ENCODE measurements at regions not wholly inside any gene's neighbourhood (a gene's known extent, or its start where the extent isn't known, plus 50 kb on each side); places are given as distances from the start of the nearest gene placed in this dataset.

DNA sequence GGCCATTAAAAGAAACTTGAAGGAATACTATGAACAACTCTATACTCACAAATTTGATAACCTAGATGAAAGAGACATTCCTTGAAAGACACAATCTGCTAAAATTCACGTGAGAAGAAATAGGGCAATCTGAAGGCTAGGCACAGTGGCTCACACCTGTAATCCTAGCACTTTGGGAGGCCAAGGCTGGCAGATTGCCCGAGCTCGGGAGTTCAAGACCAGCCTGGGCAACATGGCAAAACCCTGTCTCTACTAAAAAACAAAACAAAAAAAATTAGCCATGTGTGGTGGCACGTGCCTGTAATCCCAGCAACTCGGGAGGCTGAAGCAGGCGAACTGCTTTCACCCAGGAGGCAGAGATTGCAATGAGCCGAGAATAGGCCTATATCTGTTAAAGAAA is 104.8 kb downstream of the HES1 start:
- no peaks in the 10 kb centered on the region for H3K36me3 ChIP-seq (replicated peaks; ENCODE audit: low read depth, low read length)

DNA sequence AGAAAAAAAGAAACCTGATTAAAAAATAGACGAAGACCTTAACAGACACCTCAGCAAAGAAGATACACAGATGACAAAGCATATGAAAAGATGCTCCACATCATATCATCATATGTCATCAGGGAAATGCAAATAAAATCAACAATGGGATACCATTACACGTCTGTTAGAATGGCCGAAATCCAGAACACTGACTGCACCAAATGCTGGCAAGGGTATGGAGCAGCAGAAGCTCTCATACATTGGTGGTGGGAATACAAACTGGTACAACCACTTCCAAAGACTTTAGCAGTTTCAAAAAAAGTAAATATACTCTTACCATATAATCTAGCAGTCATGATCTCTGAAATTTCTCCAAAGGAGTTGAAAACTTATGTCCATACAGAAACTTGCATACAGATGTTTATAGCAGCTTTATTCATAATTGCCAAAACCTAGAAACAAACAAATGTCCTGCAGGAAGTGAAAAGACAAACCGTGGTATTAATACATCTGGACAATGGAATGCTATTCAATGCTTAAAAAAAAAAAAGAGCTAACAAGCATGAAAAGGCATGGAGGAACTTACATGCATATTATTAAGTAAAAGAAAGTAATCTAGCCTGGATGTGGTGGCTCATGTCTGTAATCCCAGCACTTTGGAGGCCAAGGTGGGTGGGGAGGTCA is 107.4 kb downstream of the HES1 start:
- Histone ChIP-seq H3K27me3 (ENCODE audit: low read depth, low read length) (peaks cover 5% of the 10 kb centered on the region; the same call in 1 of the 2 replicates), H2AFZ (ENCODE audit: low read depth, low read length) (no peak overlapping the region), H3K4me2 (ENCODE audit: low read length) (no peak overlapping the region), H3K4me1 (ENCODE audit: low read length) (no peaks in the 10 kb centered on the region), H3K36me3 (replicated peaks; ENCODE audit: low read depth, low read length) (no peaks in the 10 kb centered on the region), H3K9ac (ENCODE audit: low read length) (no peak overlapping the region), H3K79me2 (ENCODE audit: low read length) (no peaks in the 10 kb centered on the region), H3K9me3 (ENCODE audit: insufficient read depth, low read length) (no peaks in the 10 kb centered on the region), H3K27ac (ENCODE audit: low read length) (no peak overlapping the region), H4K20me1 (ENCODE audit: insufficient read depth, low read length) (no peaks in the 10 kb centered on the region), H3K4me3 (ENCODE audit: low read length) (no peak overlapping the region)
- TF ChIP-seq, protein P1, sequence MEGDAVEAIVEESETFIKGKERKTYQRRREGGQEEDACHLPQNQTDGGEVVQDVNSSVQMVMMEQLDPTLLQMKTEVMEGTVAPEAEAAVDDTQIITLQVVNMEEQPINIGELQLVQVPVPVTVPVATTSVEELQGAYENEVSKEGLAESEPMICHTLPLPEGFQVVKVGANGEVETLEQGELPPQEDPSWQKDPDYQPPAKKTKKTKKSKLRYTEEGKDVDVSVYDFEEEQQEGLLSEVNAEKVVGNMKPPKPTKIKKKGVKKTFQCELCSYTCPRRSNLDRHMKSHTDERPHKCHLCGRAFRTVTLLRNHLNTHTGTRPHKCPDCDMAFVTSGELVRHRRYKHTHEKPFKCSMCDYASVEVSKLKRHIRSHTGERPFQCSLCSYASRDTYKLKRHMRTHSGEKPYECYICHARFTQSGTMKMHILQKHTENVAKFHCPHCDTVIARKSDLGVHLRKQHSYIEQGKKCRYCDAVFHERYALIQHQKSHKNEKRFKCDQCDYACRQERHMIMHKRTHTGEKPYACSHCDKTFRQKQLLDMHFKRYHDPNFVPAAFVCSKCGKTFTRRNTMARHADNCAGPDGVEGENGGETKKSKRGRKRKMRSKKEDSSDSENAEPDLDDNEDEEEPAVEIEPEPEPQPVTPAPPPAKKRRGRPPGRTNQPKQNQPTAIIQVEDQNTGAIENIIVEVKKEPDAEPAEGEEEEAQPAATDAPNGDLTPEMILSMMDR (IDR thresholded peaks at IDR 0.05; ENCODE audit: low read depth, low read length) = no peak
- no peak for TF ChIP-seq EZH2phosphoT487 (IDR thresholded peaks at IDR 0.05; ENCODE audit: low read depth)

More for the DNA sequence above, 104.8 kb downstream of the HES1 start:
- Histone ChIP-seq H3K9ac (ENCODE audit: low read length) (no peak overlapping the region), H3K27me3 (ENCODE audit: low read depth, low read length) (peaks cover 17% of the 10 kb centered on the region; the same call in 1 of the 2 replicates), H3K4me2 (ENCODE audit: low read length) (no peak overlapping the region), H4K20me1 (ENCODE audit: insufficient read depth, low read length) (no peaks in the 10 kb centered on the region), H3K9me3 (ENCODE audit: insufficient read depth, low read length) (no peaks in the 10 kb centered on the region), H3K4me1 (ENCODE audit: low read length) (no peaks in the 10 kb centered on the region), H2AFZ (ENCODE audit: low read depth, low read length) (no peak overlapping the region), H3K79me2 (ENCODE audit: low read length) (no peaks in the 10 kb centered on the region), H3K27ac (ENCODE audit: low read length) (no peak overlapping the region), H3K4me3 (ENCODE audit: low read length) (no peak overlapping the region)
- no peak for TF ChIP-seq EZH2phosphoT487 (IDR thresholded peaks at IDR 0.05; ENCODE audit: low read depth)
- TF ChIP-seq, protein P1 (IDR thresholded peaks at IDR 0.05; ENCODE audit: low read depth, low read length) = no peak

DNA sequence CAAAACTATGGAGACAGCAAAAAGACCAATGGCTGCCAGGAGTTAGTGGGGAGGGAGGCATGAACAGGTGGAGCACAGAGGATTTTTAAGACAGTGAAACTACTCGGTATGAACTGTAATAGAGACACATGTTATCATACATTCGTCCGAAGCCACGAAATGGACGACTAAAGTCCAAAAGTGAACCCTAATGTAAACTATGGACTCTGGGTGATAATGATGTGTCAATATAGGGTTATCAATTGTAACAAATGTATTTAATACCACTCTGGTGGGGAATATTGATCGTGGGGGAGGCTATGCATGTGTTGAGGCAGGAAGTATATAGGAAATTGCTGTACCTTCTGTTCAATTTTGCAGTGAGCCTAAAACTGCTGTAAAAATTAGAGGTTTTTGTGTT is 107.0 kb downstream of the CPN2 start:
- Histone ChIP-seq H3K4me3 (ENCODE audit: low read length) (no peak overlapping the region), H3K79me2 (ENCODE audit: low read length) (no peaks in the 10 kb centered on the region), H2AFZ (ENCODE audit: low read depth, low read length) (no peak overlapping the region), H3K36me3 (replicated peaks; ENCODE audit: low read depth, low read length) (no peaks in the 10 kb centered on the region), H3K4me1 (ENCODE audit: low read length) (peaks cover 5% of the 10 kb centered on the region), H3K4me2 (ENCODE audit: low read length) (no peak overlapping the region), H4K20me1 (ENCODE audit: insufficient read depth, low read length) (no peaks in the 10 kb centered on the region), H3K9me3 (ENCODE audit: insufficient read depth, low read length) (no peaks in the 10 kb centered on the region), H3K27ac (ENCODE audit: low read length) (no peak overlapping the region), H3K9ac (ENCODE audit: low read length) (no peak overlapping the region), H3K27me3 (ENCODE audit: low read depth, low read length) (peaks cover 5% of the 10 kb centered on the region; the same call in 1 of the 2 replicates)
- no peak for TF ChIP-seq EZH2phosphoT487 (IDR thresholded peaks at IDR 0.05; ENCODE audit: low read depth)
- TF ChIP-seq, protein P1 (IDR thresholded peaks at IDR 0.05; ENCODE audit: low read depth, low read length) = no peak

DNA sequence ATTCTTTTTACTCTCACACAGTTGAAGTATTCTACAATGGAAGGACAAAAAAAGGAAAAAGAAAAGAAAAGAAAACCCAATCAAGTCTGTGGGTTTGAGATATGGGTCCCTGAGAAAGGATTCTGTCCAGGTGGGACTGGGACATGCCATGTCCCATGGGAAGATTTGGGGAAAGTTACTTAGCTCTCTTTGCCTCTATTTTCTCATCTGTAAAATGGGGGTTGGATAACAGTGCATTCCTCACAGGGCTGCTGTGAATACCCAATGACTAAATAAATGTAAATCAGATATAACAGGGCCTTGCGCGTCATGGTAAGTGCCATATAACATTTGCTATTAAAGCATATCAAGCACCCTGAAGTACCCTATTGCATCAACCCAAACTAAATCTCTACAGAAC is 105.7 kb downstream of the CPN2 start:
- peaks cover 18% of the 10 kb centered on the region for H3K4me1 ChIP-seq (ENCODE audit: low read length)
- no peak overlapping the region for H3K9ac ChIP-seq (ENCODE audit: low read length)
- H3K9me3 ChIP-seq (ENCODE audit: insufficient read depth, low read length) = no peaks in the 10 kb centered on the region
- no peak overlapping the region for H2AFZ ChIP-seq (ENCODE audit: low read depth, low read length)
- H3K36me3 ChIP-seq (replicated peaks; ENCODE audit: low read depth, low read length) = no peaks in the 10 kb centered on the region
- H3K4me2 ChIP-seq (ENCODE audit: low read length) = no peak overlapping the region
- no peaks in the 10 kb centered on the region for H3K79me2 ChIP-seq (ENCODE audit: low read length)
- no peak for TF ChIP-seq EZH2phosphoT487 (IDR thresholded peaks at IDR 0.05; ENCODE audit: low read depth)
- TF ChIP-seq, protein P1 (IDR thresholded peaks at IDR 0.05; ENCODE audit: low read depth, low read length) = no peak
- no peak overlapping the region for H3K4me3 ChIP-seq (ENCODE audit: low read length)
- H4K20me1 ChIP-seq (ENCODE audit: insufficient read depth, low read length) = no peaks in the 10 kb centered on the region
- peaks cover 5% of the 10 kb centered on the region; the same call in 1 of the 2 replicates for H3K27me3 ChIP-seq (ENCODE audit: low read depth, low read length)
- no peak overlapping the region for H3K27ac ChIP-seq (ENCODE audit: low read length)
